Spleen (tissue), 7 donors: ENCODE measurements at regions not wholly inside any gene's neighbourhood (a gene's known extent, or its start where the extent isn't known, plus 50 kb on each side); places are given as distances from the start of the nearest gene placed in this dataset.

Experiments
- CTCF ChIP-seq, 11 experiments: fragments of 200-600 bp in 7 of 11; fragments of 450-650 bp in 4 of 11; sonication (generic) in 4 of 11; IDR thresholded peaks in 8 of 11; conservative IDR thresholded peaks in 3 of 11; 1 replicate in 7 of 11; 2 replicates in 4 of 11; pipeline versions ENCODE4 v1.4.0 to v1.8.0; 2016 to 2021; ENCODE audit warnings: antibody characterized with exemption in 11 of 11, inconsistent platforms in 4 of 11, mild to moderate bottlenecking in 1 of 11
- POLR2A ChIP-seq, 3 donors: fragments of 450-650 bp; IDR thresholded peaks; one replicate each; pipeline ENCODE4 v1.5.1; 2017; ENCODE audit warnings: antibody characterized with exemption in 3 of 3, mild to moderate bottlenecking in 1 of 3
- POLR2AphosphoS5 ChIP-seq, 3 donors: sonication (generic); formaldehyde crosslinking; IDR thresholded peaks; one replicate each; pipeline ENCODE4 v1.5.1; 2017; ENCODE audit warnings: antibody characterized with exemption in 3 of 3
- donor health status: DM: no; HTN: no; CAD: no; lungs with moderate emphysema.
- donor health status: DM: no; HTN: no; CAD: no.
- donor health status: DM: no; HTN: no; CAD: no.

GRCh38 chr14:53306911-53307310 lies 153.8 kb upstream of the DDHD1 start:
- no peak for TF ChIP-seq POLR2A (IDR thresholded peaks at IDR 0.05)
- no peak for TF ChIP-seq CTCF (IDR thresholded peaks at IDR 0.05 in 8 of 11, conservative IDR thresholded peaks at IDR 0.05 in 3 of 11)
- TF ChIP-seq POLR2AphosphoS5 (IDR thresholded peaks at IDR 0.05) = no peak
